Midbrain (tissue), 1 donor: ENCODE measurements at regions not wholly inside any gene's neighbourhood (a gene's known extent, or its start where the extent isn't known, plus 50 kb on each side); places are given as distances from the start of the nearest gene placed in this dataset.
"Not testable (repeated sequence)": the region's sequence is repeated elsewhere in the genome, so short reads cannot be mapped to it uniquely, and the experiment has no call there.

Experiments
- DNase-seq: peaks from one replicate; lab custom pipeline; 2025; lab: John Stamatoyannopoulos, UW

DNA sequence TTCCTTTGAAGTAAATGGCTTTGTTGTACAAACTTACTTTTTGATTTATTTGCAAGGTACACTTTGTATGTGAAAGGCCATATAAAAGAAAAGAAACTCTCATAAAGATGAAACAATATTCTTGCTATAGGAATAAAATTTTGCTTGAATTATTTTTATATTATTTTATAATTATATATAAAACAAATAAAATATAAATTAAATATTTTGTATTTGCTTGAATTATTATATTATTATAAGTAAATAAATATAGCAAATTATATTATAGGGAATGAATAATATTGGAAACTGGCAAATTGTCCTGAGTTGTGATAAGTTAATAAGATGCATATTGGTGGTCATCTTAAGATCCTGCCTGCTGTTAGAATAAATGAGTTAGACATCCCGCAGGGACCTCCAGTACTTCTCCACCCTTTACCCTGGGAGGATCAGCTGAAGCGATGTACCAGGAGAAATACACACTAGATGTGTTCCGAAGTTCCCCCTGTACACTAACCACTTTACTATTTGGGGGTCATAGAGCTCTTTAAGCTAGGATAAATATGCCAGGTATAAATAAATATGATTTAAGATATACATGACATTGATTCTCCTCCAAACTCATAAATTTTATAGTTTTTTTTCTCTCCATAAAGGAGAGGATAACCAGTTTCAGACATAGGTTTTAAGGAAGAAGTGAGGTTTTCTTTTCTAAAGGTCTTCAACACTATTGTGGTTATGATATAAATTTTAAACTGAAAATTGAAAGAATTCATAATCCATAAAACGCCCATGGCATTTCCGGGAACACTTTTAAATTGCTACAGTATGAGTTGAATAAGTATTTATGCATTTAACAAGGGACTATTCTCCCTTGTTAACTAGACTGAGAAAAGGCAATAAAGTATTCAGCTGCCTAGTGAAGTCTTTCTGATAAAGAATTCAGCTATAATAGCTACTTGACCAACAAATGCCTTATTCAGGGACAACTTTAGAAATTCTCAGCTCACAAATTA, 486.3 kb upstream of the MARCKS start:
- no peak for DNase-seq

DNA sequence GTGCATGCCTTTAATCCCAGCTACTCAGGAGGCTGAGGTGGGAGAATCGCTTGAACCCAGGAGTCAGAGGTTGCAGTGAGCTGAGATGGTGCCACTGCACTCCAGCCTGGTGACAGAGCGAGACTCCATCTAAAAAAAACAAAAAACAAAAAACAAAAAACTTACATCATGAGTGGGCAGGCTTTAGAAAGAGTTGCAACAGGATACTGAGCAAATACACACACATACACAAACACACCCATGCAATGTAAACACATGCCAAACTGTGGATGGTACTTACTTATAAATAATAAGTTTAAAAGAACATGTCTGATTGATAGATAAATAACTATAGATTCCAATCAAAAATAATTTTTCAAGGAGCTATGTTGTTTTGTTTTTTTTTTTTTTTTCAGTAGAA, 481.7 kb upstream of the MARCKS start:
- not testable (repeated sequence) for DNase-seq

DNA sequence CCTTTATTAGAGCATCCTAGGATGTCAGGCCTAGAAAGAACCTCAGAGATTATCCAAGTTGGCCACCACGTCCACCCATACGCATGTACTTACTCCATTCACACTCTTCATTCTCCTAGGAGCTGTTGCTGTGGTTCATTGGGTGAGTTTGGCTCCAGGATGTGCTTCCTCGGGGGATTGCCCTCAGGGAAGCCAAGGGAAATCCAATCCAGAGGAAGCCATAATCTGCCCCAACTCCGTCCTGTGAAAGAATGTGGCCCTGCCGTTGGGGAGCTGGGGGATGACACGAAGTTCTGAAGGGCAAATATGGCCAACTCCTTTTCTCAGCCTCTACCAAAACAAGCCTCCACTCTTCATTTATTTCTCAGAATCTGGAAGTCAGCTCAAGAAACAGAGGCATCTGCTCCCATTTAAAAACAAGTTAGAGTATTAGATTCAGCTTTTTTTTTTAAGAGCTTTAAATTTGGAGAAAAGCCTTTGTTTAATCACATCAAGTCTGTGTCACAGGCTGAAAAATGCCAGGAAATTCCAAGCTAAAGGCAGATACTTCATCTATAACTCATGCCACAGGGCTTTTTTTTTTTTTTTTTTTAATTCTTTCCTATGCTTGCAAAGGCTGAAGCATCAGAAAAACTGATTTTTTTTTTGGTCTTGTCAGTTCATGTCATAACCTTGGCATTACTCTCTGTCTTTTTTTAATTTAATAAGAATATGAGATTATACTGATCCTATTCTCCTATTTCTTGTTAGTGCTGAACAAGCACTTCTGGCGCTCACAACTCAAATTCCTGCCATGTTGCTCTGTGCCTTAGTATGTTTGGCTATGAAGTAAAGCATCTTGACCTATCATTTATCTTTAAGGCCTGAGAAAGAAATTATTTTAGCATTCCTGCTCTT, 480.9 kb upstream of the MARCKS start:
- no peak for DNase-seq

DNA sequence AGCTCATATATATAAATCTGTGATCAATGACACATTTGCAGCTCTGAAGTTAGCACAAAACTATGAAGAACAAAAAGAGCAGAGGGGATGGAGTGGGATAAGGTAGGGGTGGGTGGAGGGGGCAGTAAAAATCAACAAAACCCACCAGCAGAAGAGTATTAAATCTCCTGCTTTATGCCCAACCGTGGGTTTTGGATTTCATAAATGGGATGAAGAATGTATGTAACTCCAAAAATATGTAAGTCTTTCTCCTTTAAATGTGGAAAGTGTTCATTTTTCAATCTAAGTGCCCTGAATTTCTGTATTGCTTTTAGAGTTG, 480.3 kb upstream of the MARCKS start:
- no peak for DNase-seq

DNA sequence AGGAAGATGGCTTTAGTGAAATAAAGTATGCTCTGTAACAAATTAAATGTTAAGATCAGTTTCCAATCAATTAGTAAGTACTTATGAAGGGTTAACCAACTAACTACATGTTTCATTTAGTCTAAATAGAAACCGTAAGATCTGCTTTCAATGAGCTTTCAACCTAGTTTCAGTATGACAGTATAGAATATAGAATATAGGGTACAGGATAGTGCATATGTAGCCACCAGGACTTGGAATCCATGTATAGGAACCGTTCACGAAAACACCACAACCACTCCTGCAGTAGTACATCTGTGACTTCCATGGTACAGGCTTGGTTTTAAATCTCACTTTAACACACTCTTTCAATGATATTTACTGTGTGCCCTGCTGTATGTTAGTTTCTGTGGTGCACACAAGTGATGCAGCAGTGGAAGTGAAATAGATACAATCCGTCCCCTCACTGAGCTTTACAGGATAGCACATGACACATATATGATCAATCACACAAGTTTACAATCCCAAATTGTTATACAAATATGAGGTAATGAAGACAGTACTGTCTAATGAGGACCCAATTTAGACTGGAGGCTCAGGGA, 479.7 kb upstream of the MARCKS start:
- DNase-seq, result no peak

DNA sequence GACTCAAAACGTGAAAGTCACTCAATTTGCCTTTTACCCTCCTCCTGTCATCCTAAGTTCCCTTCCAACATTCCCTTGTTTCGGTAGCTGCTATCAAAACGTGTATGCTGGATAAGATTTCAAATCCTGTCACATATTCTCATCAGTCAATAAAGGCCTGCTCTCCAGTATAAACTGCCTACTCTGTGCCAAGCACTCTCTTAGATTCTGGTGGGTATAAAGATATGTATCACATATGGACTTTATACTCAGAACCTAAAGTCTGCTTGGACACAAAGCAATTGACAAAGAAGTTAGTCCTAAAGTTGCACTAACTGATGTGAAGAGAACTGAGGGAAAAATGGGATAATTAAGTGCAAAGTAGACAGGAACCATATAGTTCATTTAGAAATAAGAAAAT, 476.6 kb upstream of the MARCKS start:
- no peak for DNase-seq

DNA sequence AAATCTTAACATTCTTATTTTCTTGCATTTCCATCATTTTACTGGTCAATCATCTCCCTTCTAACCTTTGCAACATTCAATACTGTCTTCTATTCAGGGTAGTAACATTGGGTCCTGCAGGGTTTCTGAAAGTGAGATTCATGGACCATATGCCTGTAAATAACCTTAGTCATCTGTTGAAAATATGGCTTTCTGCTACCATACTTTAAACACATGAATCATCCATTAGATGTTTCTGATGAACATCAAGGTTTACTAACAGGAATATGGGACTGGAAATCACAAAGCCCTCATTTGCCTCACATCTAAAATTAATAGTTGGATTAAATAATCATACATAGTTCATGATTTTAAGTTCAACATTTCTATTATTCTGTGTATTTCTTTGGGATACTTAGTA, 475.9 kb upstream of the MARCKS start:
- DNase-seq, result no peak

DNA sequence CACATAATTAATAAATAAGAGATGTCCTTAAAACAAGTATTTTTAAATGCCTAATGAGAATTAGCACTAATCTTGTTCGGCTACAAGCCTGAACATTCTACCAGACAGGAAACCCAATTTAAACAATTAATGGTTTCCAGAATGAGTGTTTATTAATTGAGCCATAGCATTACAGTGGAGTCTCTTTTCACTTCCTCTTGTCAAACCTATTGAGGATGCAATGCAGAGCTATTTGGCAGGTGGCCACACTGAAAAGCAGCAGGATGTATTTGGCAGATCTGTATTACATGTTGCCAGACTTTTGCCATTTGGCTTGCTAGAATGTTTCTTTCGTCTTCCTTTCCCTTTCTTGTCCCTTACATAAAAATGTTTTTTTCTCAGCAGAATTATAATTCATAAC, 475.2 kb upstream of the MARCKS start:
- no peak for DNase-seq

DNA sequence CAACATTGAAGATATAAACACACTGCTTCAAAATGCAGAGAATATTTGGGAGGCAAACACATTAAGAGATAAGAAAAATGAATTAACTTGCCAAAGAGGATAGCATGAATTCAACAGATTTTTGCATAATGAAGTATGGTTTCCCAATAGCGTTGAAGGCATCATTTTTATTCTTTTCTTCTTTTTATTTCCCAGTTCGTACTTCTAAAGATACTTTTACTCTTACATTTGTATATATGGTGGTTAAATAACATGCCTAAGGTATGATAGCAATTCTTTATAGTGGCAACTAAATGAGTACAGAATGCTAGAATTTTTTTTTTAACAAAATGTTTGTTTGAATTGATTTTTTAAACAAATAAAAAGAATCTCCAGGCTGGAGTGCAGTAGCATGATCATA, 473.4 kb upstream of the MARCKS start:
- no peak for DNase-seq

DNA sequence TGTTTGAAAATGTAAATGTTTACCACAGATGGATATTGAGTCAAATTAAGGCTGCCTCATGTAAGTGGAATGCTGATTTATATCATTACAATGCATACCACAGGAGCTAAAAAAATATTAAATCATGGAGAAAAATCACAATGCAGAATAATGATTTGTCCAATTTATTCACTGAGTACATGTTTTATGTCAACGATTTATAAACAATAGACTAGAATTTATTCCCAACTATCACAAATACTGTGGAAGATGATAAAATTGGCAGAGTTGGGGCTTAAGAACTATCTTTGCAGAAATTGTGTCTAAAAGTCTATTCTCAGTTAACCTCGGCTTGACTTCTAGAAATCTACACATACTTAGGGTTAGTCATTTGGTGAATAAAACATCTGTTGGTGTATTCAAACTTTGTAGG, 472.1 kb upstream of the MARCKS start:
- no peak for DNase-seq

DNA sequence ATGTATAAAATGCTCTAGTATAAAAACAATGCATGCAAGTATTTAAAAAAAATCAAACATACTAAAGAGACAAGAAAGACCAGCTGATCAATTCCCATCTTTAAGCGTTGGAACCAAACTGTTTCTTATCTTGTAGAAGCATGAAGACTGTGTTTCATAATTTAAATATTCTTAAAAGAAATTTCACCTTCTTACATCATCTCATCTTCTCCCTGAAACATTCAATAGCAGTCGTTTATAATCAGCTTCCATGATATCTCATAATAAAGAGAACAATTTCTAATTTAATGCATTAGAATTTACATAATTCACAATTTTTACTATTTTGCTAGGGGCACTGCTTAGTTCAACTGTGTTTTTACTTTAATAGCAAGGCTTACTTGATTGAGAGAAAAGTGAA, 468.1 kb upstream of the MARCKS start:
- DNase-seq, result no peak

DNA sequence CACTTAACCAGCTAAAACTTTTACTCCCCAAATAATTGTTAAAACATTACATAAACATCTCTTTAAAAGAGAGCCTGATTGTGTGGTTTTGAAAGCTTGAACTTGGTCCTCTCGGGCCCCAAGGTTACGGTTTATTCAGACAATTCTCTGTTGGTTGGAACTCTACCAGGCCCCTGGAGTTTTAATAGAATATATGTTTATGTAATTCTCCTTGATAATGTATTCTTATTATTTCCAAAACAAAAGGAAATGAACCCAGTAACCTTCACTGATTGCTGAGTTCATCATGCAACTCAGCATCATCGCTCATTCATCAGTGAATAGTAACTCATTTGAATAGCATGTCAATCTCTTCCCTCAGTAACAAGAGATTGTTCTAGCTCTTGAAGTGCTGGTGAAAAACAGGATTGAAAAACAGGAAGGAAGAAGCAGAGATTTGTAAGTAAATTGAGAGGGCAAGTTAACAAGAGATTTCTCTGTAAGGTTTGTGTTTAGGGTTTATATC, 464.5 kb upstream of the MARCKS start:
- no peak for DNase-seq

DNA sequence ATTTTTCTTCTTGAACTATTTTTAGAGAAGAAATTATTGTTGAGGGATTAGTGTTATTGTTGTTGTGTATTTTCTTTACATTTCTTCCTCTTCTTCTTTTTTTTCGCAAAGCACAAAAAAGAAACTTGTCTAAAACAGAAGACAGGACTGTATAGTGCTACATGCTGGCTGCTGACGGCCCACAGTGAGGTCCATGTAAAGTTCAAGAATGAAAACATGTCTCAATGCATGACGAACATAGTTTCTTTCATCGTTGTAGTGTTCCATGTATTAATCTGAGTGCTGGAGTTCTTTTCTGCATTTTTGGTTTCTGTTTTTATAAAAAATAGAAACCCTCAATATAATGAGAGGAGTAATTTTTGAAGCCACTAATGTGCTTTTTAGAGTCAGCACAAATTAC, 462.9 kb upstream of the MARCKS start:
- no peak for DNase-seq

DNA sequence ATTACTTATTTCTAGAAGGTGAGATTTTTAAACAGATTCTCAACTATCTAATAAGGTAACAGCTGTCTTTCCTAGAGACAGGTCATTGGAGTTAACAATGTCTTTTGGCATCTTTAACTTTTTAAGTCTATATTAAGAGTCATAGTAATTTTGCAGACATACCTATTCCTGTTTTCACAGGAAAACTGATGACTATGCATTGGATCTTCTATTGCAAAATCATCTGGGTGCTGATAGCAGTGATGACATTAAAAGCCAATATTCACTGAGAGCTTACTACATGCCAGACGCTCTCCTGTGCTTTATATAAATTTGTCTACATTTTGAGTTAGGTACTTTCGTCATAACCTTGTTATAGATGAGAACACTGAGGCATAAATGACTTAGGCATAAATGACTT, 462.4 kb upstream of the MARCKS start:
- DNase-seq, result no peak

DNA sequence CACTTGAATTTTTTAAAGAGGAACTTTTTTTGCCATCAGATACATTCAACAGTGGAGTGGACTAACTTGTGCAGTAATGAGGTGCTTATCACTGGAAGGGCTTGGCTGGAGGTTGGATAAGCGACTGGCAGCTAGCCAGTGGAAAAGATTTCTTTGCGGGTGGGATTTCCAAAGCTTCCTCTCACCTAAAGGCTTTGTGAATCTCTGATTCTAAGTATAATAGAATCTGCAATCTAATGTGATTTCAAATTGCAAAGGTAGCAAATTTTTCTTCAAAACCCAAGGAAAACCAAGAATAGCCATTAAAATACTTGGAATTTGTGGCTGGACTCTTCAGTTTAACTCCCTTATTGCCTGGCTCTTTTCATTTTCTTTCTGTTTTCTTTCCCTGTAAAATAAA, 460.4 kb upstream of the MARCKS start:
- no peak for DNase-seq

DNA sequence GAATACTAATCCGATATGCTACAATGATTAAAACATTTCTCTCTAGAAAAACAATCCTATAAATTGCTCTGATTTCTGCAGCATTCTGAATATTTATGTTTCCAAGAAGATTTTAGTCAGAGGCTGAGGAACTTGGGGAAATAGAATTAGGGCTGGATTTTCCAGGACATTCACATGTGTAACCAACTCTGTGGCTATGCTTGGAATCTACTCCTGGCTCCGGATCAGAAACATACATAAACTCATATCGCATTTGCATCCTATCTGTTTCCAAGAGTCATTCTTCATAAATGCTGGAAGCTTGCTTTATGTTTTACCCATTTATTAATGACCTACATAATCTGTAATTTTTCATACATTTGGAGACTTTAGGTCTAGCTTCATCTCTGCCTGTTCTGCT, 459.9 kb upstream of the MARCKS start:
- no peak for DNase-seq

DNA sequence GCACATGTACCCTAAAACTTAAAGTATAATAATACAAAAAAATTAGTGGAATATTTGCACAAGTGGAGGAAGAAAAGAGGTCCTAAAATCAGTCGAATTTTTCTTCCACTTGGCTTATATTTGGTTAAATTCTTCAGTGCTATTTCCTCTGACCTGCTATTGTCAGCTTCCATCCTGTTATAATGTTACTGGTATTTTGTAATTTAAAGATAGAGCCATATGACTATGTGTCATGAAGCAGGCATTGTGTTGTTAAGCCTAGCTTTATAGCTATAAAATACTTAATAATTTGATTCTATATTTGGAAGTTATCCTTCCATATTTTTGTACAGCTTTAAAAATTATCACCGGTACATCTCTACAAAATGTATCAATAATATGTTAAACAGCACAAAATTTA, 455.9 kb upstream of the MARCKS start:
- DNase-seq, result no peak

DNA sequence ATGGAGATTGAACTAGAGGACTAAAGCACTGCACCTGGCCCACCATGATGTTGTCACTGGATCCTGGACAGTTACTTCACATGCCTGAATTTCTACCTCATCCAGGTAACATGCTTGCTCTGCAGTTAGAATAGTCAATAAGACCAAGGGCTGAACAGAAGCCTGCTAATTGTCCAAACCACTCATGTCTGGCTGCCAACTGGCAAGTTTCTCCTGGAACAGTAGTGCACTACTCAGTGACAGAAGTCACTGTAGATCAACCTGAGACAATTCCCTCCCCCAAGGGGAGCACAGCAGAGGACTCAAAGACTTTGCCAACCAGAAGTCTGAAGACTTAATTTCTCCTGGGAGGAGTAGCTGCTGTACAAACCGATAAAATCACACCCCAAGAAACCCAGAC, 454.6 kb upstream of the MARCKS start:
- no peak for DNase-seq

DNA sequence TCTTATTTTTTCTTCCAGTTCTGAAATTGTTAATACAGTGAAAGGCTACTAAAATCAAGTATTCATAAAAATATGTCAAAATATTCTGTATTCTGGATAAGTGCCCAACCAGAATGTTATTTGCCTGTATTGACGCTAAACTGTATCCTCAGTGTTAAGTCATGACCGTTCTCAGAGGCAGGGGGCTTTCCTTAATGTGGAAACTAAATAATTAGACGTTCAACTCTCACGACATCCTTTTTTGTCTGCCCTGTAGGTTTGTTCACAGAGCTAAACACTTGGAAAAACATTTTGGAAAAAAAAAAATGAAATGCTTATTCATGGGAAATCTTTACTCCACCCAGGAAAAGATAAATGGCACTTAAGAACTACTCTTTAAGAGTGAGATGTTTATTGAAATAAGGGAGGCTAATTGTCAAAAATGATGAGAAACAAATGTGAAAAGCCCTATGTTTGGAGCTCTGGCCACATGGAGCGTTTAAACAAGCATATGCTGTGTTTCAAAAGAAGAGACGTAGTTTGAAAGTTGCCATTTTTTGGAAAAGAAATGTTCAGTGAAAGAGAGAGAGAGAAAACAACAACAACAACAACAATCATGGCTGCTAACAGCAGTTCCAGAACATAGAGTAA, 453.1 kb upstream of the MARCKS start:
- no peak for DNase-seq

DNA sequence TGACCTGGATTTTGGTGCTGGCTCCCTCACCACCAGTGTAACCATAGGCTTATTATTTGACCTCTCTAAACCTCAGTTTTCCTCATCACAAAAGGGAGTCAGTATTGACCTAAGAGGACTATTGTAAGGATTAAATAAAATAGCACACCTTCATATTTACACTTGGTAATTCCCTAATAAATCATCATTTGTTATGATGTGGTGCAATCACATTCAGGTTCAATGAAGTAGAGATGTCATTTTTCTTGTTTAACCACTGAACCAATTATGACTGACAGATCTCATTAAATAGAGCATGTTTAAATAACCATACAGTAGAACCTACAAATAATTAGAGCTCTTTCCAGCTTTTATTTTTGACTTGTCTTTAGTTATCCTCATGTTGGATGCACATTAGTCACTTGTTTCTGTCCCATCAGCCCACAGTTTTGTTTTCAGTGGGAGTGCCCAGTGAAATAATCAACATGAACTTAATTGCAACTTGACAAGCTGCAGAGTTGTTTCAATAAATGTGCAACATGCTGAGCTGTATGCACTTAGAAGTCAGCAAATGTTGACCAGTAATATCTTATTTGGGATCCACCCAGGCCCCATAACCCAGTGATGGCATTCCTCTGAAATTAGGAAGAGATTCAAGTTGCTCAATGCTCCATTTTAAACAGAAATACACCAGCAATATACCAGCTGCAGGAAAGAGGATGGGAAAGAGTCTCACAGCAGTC, 451.7 kb upstream of the MARCKS start:
- DNase-seq, result no peak

DNA sequence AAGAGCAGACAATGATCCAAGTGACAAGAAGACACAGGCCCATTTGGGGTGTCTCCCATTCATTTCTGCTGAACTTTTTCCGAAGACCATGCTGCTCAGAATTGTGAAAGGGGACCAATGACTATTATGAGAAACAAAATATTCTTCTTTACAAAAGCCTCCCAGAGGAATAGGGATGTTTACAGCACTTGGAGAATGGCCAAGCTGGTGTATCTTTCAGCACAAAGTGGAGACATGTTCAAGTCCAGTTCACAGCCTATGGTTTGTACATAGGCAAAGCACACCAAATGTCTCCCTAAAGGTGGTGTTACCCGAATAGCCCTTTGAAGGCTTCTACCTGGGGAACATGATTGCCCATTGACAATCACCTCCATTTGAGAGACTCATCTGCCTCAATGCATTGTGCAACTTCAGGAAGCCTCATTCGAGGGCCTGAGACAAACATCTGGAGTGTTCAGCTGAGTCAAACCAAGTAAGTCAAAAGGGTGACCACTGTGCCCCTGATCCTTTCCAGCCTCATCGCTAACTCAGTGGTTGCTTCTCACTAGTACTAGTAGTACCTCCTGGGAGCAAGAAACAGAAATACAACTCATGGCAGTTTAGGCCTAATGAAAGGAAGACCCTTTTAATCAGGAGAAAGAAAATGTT, 451.0 kb upstream of the MARCKS start:
- DNase-seq, result no peak
